COLO668 (cell line): ENCODE measurements at regions not wholly inside any gene's neighbourhood (a gene's known extent, or its start where the extent isn't known, plus 50 kb on each side); places are given as distances from the start of the nearest gene placed in this dataset.

ENCODE experiments used
- DNase-seq: peaks from one replicate; lab custom pipeline; 2025; ENCODE audit not compliant: unreplicated experiment; lab: John Stamatoyannopoulos, UW

DNA sequence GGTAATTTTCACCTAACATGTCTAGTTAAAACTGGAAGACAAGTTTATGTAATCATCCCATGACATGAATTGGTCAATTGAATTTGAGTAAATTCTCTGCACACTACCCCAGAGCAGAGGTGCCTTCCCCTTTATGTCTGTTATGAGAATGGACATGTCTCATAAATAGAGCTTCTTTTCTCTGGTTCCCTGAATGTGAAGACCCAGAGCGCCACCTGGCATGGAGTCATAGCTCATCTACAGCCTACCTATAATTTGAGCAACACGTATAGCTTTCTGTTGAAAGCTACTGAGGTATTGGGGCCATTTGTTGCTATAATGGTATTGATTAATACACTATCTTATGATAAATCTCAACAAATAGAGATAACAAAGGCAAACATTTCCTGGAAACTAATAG is 626.5 kb upstream of the GALNTL6 start:
- DNase-seq = no peak

DNA sequence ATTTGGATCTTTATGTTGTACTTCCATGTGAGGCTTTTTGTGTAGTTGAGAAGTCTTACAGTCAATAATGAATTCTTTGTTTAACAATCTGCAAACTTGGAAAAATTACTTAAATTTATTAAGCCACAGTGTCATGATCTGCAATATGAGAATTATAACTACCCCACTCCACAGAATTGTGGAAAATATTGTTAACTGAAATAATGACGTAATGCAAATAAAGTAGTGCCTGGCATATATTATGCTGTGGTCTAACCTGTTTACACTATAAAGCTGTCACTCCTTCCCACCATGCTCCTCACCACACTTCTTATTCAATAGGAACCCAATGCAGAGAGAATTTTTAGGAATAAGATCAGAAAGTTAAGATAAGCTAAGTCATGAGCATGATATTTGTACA is 632.1 kb upstream of the GALNTL6 start:
- no peak for DNase-seq

DNA sequence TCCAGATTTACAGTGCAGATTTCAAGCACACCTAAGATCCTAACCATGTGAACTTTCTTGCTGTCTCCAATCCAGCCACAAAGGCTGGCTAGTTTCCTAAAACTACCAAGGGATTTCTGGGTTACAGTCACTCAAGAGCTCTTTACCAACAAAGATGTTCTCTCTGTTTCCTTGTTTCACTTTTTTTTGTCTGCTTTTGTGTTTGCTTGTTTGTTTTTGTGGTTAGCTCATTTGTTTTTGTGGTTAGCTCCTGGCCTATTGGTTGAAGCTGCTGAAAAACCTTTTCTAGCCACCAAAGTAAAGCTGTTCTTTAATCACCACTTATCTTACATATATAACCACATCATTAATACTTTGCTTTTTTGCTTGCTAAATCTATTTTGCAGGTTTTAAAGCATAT is 642.5 kb upstream of the GALNTL6 start:
- no peak for DNase-seq

DNA sequence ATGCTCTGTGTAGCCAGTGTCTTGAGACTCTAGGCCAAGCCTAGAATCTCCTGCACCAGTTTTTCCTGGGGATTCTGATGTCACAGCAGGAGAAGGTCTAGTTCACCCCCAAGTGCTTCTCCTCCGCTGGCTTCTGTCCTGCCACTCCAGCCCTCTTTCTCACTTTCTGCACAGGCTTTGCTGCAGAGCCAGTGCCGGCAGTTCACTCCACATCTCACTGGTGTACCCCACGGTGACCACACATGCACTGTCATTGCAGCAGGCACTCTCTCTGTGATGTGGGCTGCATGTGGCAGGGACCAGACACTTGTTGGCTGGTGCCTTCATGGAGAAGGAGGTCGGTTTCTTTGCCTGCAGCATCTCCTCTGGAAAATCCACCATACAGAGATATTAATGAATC is 643.8 kb upstream of the GALNTL6 start:
- no peak for DNase-seq

DNA sequence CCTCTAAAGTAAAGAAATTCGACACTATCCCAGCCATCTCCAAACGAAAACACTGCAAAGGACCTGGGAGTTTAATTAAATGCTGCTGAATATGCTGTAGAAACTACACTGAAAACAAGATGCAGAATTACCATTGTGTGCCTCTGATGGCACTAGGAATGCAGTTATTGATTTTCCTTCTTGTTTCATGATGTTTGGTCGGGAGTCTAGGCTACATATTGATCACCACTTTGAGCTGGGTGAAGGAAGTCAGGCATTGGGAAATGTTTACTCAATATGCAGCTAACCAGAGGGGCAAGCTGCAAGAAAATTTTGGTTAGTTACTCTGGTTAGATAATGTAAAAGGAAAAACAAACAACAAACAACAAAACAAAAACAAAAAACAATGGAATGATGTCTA is 650.7 kb upstream of the GALNTL6 start:
- no peak for DNase-seq

DNA sequence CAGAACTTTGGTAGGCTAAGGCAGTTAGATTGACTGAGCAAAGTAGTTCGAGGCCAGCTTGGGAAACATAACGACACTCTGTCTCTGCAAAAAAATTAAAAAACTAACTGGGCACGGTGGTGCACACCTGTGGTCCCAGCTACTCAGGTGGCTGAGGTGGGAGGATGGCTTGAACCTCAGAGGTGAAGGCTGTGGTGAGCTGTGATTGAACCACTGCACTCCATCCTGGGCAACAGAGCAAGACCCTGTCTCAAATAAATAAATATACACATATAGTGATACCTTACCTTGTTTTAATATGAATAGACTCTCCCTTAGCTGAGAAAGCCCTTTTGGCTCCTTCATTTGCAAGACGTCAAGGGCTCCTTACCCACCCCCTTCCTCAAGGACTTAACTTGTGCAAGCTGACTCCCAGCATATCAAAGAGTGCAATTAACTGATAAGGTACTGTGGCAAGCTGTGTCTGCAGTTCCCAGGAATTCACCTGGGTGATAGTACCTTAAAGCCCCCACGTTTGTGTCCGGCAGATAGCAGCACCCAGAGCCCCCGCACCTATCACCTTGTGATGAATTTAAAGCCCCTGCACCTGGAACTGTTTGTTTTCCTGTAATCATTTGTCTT is 655.6 kb upstream of the GALNTL6 start:
- no peak for DNase-seq

DNA sequence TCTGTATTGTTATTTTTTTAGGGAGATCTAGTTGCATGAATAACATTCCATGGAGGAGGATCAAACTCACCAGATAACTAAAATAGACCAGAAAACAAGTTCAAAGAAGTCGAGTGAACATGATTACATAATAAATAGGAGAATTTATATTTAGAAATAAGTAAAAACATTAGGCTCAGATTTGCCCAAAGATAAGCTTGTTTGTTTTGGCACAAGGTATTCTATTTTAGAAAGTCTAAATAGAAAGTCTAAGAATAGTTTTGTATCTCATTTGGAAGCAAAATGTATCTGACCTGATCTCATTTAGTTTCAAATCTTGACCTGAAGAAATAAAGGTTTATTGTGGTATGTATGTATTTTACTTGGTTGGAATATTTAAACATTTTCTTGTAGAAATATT is 670.6 kb upstream of the GALNTL6 start:
- DNase-seq = no peak

DNA sequence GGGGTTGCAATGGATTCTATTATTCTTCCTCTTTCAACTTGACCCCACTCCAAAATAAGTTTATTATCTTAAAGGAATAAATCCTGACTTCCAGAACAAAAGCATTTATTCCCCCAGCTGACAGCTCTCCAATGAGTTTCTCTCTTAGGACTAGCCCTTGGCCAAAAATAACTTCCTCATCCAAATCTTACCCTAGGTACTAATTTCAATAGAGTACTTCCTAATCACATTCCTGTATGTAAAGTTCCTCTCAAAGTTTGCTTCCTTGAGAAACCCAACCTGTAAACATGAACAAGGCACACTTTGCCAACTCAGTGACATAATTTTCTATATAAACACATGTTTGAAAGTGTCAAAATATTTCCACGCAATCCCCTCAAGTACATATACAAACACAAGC is 671.2 kb upstream of the GALNTL6 start:
- no peak for DNase-seq

DNA sequence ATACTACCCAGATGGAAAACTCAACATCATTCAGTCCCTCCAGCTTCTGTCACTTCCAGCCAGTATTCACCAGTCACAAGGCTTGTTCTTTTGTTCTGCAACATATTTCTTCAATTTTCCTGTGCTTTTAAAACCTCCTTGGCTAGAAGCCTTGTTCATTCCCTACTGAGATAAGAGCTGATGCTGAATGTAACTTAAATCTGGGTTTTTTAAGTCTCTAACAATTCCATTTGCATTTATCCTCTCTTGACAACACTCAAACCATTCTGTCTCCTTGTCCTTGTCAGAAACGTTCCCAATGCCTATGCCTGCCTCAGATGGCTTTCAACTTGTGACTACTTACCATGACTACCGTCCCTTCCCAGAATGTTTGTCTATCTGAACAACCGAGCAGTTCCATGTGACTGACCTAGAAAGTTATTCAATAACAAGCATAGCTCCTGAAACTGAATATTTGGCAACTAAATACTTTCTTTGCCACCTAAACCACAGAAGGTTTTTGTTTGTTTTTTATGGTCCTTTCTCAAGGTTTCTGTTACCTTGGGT is 682.9 kb upstream of the GALNTL6 start:
- DNase-seq = no peak

DNA sequence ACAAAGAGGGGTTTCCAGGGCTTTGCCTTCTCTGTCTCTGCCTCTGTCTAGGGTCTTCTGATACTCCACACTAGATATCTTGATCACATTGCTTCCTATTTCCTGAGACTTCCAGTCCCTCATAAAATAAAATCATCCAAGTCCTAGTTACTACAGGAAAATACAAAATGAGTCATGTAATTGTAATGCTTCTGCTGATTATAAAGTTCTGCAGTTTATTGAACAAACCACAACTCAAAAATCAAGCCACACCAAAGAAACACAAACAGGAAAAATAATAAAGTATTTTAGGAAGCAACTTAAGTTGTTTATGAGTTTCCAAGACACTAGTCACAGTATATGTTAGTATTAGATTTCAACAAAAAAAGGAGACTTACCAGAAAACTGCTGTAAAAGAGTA is 695.1 kb upstream of the GALNTL6 start:
- no peak for DNase-seq

DNA sequence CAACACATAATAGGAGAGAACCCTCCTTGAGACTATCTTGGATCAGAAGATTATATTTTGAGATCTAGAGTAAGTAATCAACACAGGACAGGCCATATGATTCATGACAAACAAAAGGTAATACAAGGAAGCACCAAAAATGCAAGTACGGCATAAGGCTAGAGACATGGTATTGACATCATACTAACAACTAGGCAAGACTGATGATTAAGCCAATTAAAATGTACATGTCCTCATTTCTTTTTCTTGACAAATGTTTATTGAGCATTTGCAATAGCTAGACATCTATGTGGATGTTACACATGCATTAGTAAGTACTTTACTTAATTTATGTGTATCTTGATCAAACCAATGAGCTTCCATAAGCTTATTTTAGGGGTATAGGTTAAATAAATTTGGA is 695.7 kb upstream of the GALNTL6 start:
- no peak for DNase-seq

DNA sequence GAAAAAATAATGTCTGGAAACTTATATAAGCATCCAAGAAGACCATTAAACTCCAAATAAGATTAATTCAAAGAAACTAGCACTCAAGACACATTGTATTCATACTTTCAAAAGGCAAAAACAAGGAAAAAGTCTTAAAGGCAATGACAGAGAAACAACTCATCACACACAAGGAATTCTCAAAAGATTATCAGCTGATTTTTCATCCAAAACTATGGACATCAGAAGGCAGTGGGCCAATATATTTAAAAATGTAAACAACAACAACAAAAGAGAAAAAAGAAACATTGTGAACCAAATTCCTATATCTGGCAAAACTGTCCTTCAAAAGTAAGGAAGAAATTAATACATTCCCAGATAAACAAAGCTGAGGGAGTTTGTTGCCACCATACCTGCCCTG is 711.4 kb upstream of the GALNTL6 start:
- no peak for DNase-seq

DNA sequence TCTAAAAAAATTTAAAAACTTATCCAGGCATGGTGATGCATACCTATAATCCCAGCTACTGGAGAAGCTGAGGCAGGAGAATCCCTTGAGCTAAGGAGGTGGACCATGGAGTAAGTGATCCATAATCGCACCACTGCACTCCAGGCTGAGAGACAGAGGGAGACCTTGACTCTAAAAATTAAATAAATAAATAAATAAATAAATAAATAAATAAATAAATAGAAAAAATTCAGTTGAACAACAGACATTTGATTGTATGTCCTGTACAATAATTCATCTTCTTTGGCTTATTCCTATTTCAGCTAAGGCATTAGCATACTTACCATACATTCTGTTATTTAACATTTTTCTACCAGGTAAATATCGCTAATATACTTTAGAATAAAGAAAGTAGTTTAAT is 726.1 kb upstream of the GALNTL6 start:
- no peak for DNase-seq

DNA sequence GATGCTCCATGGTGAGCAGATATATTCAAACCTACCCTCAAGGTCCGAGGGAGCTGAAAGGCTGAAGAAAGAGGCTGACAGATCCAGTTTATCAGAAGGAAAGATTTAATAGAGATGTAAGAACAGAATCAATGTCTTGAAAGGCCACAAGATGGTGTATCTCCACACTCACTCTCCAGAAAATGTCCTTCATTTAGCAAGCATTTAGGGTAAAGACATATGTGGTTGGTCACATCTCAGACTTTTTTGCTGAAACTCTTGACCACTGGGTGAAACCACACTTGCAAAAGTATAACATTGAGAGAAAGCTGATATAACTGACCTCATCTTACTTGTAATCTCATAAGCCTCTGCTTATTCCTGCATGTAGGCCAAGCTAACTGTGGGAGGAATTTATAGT is 745.8 kb upstream of the GALNTL6 start:
- DNase-seq = no peak

DNA sequence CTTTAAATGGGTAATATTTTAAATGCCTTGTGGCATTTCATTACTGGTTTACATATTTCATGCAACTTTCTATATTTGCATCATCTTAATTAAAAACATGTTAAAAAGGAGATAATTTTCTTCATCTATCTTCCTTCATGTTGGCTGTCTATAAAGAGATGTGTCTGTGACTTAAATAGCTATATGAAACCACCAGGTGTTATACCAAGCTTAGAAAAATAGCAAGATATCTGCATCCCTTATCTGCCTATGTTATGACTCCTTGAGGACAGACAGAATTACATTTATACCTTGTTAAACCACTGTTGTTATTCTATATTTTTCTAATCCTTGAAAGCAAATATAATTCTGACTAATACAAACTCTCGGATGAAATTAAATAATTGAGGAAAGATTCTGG is 763.8 kb upstream of the GALNTL6 start:
- no peak for DNase-seq

DNA sequence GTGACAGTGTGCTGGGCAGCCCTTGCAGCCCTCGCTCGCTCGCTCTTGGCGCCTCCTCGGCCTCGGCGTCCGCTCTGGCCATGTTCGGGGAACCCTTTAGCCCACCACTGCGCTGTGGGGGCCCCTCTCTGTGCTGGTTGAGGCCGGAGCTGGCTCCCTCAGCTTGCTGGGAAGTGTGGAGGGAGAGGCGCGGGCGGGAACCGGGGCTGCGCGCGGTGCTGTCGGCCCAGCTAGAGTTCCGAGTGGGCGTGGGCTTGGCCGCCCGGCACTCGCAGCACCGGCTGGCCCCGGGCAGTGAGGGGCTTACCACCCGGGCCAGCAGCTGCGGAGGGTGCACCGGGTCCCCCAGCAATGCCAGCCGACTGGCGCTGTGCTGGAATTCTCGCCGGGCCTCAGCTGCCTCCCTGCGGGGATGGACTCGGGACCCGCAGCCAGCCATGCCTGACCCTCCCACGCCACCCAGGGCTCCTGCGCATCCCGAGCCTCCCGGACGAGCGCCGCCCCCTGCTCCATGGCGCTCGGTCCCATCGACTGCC is 770.1 kb upstream of the GALNTL6 start:
- DNase-seq = no peak

DNA sequence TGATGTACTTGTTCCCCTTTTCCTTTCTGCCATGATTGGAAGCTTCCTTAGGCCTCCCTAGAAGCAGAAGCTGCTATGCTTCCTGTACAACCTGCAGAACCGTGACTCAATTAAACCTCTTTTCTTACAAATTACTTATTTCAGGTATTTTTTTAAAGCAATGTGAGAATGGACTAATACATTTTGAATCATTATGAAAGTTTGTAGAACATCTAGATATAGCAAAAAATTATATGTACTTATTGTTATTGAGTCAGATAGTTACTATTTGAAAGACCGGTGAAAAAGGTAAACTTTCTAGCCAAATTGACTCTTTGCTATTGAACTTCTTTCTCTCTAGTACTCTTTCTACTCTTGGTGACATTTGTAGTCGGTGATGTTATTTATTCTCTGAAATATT is 777.3 kb upstream of the GALNTL6 start:
- no peak for DNase-seq

DNA sequence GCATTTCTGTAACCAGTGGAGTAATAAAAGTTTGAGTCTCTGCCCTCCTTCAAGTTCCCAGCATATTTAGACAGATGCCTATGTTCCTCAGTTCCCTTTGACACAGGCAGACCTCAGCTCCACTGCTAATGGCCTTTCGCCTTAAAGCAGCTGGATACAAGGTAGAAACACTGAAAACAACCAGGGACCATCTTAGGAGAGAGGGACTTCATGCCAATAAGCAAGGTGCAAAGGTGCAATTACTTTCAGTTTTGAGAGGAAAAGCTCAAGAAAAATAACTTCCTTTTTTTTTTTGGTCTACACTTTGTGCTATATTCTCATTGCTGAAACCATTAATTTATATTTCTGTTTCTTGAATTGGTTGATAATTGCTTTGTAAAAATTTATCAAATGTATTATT is 781.9 kb upstream of the GALNTL6 start:
- DNase-seq = no peak

DNA sequence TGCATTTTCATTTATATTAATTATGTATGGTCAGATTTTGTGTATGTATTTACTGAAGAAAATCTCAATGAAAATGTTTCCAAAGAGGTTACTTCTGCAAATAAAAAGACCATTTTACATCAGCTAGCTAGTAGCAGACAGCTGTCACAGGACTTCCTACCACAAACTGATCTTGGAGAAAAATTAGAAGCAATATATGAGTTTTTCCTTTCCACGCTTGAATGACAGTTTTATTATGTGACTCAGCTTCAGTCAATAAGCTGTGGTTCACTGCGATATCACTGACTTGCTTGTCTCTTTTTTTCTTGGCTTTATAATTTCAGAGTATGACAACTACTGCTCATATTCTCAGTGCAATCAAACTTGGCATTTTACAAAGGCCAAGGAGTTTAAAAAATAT is 787.4 kb upstream of the GALNTL6 start:
- DNase-seq = no peak

DNA sequence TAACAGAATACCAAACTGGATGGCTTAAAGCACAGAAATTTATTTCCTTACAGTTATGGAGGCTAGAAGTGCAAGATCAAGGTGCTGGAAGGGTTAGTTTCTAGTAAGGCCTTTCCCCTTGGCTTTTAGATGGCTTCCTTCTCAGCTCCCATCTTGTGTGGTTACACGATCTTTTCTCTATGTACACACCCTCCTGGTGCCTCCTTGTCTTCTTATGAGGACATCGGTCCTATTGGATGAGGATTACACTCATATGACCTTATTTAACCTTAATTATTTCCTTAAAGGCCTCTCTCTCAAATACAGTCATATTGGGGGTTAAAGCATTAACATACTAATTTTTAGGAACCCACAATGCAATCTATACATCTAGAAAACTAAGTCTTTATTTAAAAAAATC is 787.9 kb upstream of the GALNTL6 start:
- DNase-seq = no peak

DNA sequence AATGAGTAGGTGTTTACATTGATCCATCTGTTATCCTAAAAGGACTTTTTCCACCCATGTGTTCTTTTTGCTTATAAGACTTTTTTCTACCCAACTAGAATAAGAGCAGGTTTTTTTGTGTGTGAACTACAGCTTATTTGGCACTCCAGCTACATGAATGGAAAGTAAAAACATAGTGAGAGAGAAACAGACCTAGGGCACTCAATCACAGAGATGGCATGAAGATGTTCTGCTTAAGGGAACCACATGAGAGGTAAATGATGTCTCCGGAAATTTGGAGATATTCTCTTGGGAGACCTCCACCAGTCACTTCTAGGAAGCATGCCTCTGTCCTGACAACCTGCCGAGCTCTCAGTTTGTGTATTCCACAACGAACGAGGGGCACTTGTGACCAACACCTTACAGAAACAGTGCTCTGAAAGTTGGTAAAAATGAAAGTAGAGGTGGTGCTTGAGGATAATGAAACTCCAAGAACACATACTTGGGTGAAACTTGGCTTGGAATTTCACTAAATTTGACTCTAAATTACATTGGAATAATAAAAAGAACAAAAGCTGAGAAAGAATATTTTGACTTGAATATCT is 788.4 kb upstream of the GALNTL6 start:
- DNase-seq = no peak

DNA sequence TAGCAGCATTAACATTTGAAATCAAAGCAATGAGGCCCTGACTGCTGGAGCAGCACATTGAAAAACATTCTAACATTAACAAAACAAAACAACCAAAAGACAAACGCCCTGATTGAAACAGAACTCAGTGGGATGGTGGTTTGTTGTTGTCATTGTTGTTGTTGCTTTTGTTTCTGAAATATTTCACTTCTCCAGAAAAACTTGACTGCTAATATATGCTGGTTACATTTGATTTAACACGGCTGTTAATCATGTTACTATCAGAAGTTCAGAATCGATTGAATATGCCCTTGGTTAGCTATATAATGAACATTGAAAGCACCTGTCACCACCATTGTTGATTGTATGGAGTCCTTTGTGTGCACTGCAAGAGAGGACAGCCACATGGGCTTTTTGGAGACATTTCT is 790.4 kb upstream of the GALNTL6 start:
- DNase-seq = no peak

DNA sequence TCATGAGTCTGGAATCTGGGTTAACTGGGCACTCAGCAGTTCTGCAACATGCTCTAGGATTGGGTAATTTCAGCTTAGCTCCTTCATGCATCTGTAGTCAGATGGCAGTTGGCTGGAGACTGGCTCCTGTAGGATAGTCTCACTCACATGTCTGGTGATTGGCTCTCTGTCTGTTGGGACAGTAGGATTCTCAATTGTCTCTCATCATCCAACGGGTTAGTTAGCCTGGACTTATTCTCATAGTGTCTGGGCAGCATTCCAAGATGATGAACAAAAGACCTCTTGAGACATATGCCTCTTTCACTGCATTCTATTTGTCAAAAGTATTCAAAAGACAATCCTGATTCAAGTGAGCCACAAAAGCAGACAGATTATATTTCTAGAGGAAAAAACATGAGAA is 795.6 kb upstream of the GALNTL6 start:
- DNase-seq = no peak
